Esophagus squamous epithelium (tissue), 5 donors: ENCODE measurements at regions not wholly inside any gene's neighbourhood (a gene's known extent, or its start where the extent isn't known, plus 50 kb on each side); places are given as distances from the start of the nearest gene placed in this dataset.
"Not testable (repeated sequence)": the region's sequence is repeated elsewhere in the genome, so short reads cannot be mapped to it uniquely, and the experiment has no call there.

Experiments
- DNase-seq: peaks from one replicate; lab custom pipeline; 2025; lab: John Stamatoyannopoulos, UW
- H3K27ac ChIP-seq, 4 donors: fragments of 200-600 bp; sonication (generic); one replicate each; pipeline ENCODE4 v1.5.1; 2016 to 2019; ENCODE audit warnings: mild to moderate bottlenecking in 1 of 4
- H3K27me3 ChIP-seq, 4 donors: fragments of 200-600 bp; sonication (generic); 1 replicate in 3 of 4; 2 replicates in 1 of 4; pipeline versions ENCODE4 v1.5.1 to v1.6.0; 2017 to 2021; ENCODE audit warnings: antibody characterized with exemption in 1 of 4
- H3K36me3 ChIP-seq, 3 donors: fragments of 200-600 bp; sonication (generic); one replicate each; pipeline ENCODE4 v1.5.1; 2016 to 2019
- H3K4me1 ChIP-seq, 3 donors: fragments of 200-600 bp; sonication (generic); one replicate each; pipeline ENCODE4 v1.5.1; 2017 to 2019
- H3K4me3 ChIP-seq, 4 donors: fragments of 200-600 bp; sonication (generic); 1 replicate in 3 of 4; 2 replicates in 1 of 4; pipeline ENCODE4 v1.5.1; 2016 to 2019; ENCODE audit warnings: mild to moderate bottlenecking in 2 of 4, moderate library complexity in 1 of 4
- H3K9me3 ChIP-seq, 3 donors: fragments of 200-600 bp; sonication (generic); one replicate each; pipeline ENCODE4 v1.5.1; 2016 to 2019
- CTCF ChIP-seq, 6 experiments: fragments of 450-650 bp in 4 of 6; fragments of 200-600 bp in 2 of 6; sonication (generic) in 2 of 6; IDR thresholded peaks; one replicate each; pipeline ENCODE4 v1.5.1; 2016 to 2019; ENCODE audit warnings: antibody characterized with exemption in 6 of 6, mild to moderate bottlenecking in 4 of 6, moderate library complexity in 4 of 6
- POLR2A ChIP-seq, 4 donors: fragments of 450-650 bp; IDR thresholded peaks; one replicate each; pipeline ENCODE4 v1.6.1; 2017; ENCODE audit warnings: antibody characterized with exemption in 4 of 4, mild to moderate bottlenecking in 4 of 4, moderate library complexity in 3 of 4
- WGBS, 2 donors: methylation state at CpG; one replicate each; pipeline ENCODE4 v1.1.5; 2018; 5-methylcytosine and 5-hydroxymethylcytosine counted together
- intact Hi-C: fragments of 100-400 bp; cut with DNase I; formaldehyde crosslinking; loops from one replicate; pipeline ENCODE4 v1.15.0; 2022
- donor health status: DM: yes; HTN: yes; CAD: no.

DNA sequence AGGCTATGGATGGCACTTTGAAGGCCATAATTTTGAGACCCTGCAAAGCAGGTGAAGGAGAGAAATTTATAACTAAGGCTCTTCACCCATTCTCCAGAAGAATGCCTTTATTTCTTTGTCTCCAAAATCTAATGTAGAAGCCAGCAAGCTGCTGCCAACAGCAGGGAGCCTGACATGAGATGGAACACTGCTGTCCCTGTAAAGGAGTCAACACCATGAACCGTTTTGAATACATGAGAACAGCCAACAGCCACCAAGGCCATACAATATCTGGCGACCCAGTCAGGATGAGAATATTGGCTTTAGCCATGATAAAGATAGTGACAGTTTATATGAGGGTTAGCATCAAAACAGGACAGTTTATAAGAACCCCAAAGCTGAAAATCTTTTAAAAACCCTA is 121.2 kb upstream of the LIFR start:
- H3K27ac ChIP-seq: no peak overlapping the region
- no peaks in the 10 kb centered on the region for H3K4me1 ChIP-seq
- no peaks in the 10 kb centered on the region for H3K36me3 ChIP-seq
- 68 to 69% methylated on average over 2 of the region's 2 CpGs for WGBS, 2 donors
- no peaks in the 10 kb centered on the region for H3K27me3 ChIP-seq
- no peaks in the 10 kb centered on the region for H3K9me3 ChIP-seq
- intact Hi-C loops: no loop called here
- TF ChIP-seq POLR2A (IDR thresholded peaks at IDR 0.05) (no peak), CTCF (IDR thresholded peaks at IDR 0.05) (no peak)
- DNase-seq: no peak
- H3K4me3 ChIP-seq: no peak overlapping the region

GRCh38 chr5:38678076-38678475 is 121.6 kb upstream of the LIFR start:
- Histone ChIP-seq H3K4me3 (no peak overlapping the region), H3K27me3 (no peaks in the 10 kb centered on the region), H3K4me1 (no peaks in the 10 kb centered on the region), H3K36me3 (no peaks in the 10 kb centered on the region), H3K9me3 (no peaks in the 10 kb centered on the region), H3K27ac (no peak overlapping the region)
- DNase-seq: no peak
- TF ChIP-seq CTCF (IDR thresholded peaks at IDR 0.05): no peak
- no peak for TF ChIP-seq POLR2A (IDR thresholded peaks at IDR 0.05)
- 91 to 95% methylated on average over 1 of the region's 1 CpG for WGBS, 2 donors
- intact Hi-C loops: no loop called here

DNA sequence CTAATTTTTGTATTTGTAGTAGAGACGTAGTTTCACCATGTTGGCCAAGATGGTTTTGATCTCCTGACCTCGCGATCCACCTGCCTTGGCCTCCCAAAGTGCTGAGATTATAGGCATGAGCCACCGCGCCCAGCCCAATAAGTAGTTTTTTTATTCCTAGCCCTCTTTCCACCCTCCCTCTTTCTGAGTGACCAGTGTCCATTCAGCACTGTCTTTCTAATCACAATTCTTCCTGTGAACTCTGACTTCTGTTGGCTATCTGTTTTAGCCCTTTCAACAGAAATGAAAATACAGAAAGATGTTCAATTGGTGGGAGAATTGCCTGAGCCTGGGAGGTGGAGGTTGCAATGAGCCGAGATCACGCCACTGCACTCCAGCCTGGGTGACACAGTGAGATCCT is 122.3 kb upstream of the LIFR start:
- H3K27me3 ChIP-seq, DNase-seq, H3K4me1 ChIP-seq, intact Hi-C loops, H3K4me3 ChIP-seq, H3K27ac ChIP-seq, H3K9me3 ChIP-seq, H3K36me3 ChIP-seq: not testable (repeated sequence)
- 83 to 93% methylated on average over 7 of the region's 7 CpGs for WGBS, 2 donors

DNA sequence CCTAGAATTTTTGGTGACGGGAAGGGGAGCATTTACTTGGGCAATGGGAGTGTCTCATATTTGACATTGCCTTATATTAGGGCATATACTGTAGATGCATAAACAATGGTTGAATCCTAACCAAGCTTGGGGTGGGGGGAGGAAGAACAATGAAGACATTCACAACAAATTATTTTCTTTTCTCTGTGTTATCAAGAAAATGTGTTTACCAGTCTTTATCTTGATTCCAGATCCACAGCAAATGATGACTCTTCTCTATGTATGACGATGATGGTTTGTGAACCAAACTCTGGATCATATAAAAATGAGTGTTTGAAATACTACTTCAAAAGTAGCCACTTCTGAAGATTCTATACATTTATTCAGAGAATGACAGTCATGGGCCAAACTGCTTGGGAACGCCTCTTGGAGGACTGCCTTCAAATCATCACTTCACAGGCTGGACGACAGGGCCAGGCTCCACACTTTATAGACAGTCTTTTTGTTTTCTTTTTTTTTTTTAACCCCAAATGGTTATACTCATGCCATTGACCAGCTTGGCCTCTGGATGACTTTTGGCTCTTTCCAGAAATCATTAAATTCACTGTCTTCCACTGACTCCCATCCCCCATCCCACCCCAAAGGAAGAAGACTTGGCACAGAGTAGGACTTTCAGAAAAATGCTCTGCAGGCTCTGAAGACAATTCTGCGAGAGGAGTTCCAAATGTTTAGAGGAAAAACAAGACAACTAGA is 123.8 kb upstream of the LIFR start:
- H3K36me3 ChIP-seq: no peaks in the 10 kb centered on the region
- TF ChIP-seq POLR2A (IDR thresholded peaks at IDR 0.05) (no peak), CTCF (IDR thresholded peaks at IDR 0.05) (no peak)
- no peak overlapping the region for H3K4me3 ChIP-seq
- H3K27ac ChIP-seq: no peak overlapping the region
- no peaks in the 10 kb centered on the region for H3K27me3 ChIP-seq
- WGBS, 2 donors: 79 to 84% methylated on average over 5 of the region's 5 CpGs
- intact Hi-C loops: no loop called here
- no peaks in the 10 kb centered on the region for H3K4me1 ChIP-seq
- DNase-seq: no peak
- H3K9me3 ChIP-seq: no peaks in the 10 kb centered on the region

DNA sequence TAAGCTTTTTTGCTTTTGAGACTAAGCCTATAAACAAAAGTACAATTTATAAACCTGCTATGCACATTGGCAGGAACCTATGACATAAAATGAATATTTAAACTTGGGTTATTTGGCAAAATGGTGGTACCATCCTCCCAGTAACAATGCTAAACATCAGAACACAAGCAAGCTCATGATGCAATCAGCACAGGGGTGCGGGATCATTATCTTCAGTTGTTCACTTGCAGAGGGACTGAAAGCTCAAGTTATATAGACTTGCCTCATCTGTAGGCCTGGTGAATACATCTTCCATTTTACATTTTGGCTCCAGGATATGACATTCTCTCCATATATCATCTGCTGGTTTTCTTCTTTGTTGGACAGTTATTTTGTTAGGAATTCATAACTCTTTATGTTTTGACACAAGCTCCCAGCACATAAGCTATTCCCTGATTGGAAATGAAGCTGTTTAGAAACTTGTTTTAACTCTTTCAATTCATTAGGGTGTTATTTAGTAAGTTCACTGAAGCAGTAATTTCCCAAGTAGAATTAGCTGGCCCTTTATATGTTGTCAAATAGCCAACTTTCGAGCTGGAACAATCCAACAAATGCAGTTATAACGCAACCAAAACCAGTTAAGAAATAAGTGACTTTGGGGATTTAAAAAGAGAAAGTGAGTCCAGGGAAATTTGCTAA is 124.7 kb upstream of the LIFR start:
- DNase-seq: no peak
- no peak overlapping the region for H3K4me3 ChIP-seq
- H3K27me3 ChIP-seq: no peaks in the 10 kb centered on the region
- H3K27ac ChIP-seq: no peak overlapping the region
- intact Hi-C loops: no loop called here
- TF ChIP-seq CTCF (IDR thresholded peaks at IDR 0.05) (no peak), POLR2A (IDR thresholded peaks at IDR 0.05) (no peak)
- no peaks in the 10 kb centered on the region for H3K36me3 ChIP-seq
- 73 to 75% methylated on average over 3 of the region's 3 CpGs for WGBS, 2 donors
- no peaks in the 10 kb centered on the region for H3K9me3 ChIP-seq
- H3K4me1 ChIP-seq: no peaks in the 10 kb centered on the region
